Limb (tissue), 2 donors: ENCODE measurements at regions not wholly inside any gene's neighbourhood (a gene's known extent, or its start where the extent isn't known, plus 50 kb on each side); places are given as distances from the start of the nearest gene placed in this dataset.
"Not testable (repeated sequence)": the region's sequence is repeated elsewhere in the genome, so short reads cannot be mapped to it uniquely, and the experiment has no call there.

ENCODE experiments used
- DNase-seq, 2 donors: peaks; one replicate each; pipeline ENCODE4 v3.0.0-alpha.2; 2016; ENCODE audit errors: extremely low spot score in 2 of 2

DNA sequence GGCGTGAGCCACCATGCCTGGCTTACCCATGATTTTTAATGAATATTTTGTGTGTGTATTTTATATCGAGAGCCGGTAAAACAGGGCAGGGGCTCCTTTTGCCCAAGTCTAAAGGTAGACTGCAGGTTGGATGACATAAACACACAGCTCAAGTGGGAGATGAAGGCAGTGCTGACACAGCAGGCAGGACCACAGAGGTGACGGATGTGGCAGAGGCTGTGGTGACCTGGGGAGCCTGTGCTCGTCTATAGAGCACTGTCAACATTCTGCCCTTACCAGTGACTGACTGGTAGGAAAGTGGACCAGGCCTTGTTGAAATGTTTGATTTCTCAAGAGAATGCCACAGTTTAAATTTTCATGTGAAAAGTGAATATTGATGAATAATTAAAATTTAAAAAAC, 137.5 kb downstream of the ZFP64 start:
- no peak for DNase-seq

DNA sequence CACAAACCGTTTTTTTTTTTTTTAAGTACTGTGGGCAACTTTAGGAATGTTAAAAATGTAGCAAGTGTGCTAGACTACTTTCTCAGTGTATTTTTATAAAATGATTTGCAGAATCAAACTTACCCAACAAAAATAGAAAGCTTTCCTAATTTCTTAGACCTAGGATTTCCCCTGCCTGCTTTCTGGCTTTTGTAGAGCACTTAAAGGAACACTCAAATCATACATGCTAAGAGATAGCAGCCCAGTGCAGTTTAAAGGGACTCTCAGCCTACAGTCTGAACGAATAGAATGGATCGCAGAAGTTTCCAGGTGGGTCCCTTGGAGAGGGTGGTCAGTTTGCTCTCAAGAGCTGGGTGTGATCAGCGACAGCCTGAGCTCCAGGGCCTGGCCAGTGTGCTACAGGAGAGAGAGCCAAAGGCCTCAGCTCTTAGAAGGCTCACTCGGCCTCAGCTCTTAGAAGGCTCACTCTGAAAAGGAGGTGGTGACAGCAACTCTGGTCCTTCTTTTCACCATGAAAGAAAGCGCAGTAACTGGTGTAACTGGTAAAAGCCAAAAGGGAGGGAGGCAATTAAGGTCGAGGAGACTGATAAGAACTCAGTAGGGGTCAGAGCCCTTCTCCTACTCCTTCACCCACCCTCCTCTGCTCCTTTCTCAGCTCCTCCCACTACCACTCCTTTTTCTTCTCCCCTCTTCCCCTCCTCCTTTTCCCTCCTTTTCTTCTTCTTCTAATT, 142.4 kb downstream of the ZFP64 start:
- no peak for DNase-seq

GRCh38 chr20:52047811-52048764, 143.5 kb downstream of the ZFP64 start:
- no peak for DNase-seq

- DNase-seq = no peak
Measured at GRCh38 chr20:52041966-52042365, 149.6 kb downstream of the ZFP64 start.

DNA sequence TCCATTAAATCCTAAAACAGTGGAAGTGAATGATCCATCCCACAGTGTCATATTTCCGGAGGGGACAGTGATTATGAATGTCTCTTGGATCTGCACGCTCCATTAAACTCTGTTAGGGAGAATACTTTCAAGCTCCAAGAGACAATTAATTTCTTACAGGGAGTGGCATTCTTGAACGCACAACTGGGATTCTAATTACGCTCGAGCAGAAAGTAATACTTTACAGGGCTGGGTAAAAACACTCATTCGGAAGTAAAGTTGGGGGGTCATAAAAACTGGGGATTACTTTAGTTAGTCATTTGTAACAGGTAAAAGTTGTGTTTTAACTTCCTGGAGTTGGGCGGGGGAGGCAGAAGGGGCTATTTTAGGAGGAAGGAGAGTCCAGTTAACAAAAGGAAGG, 151.8 kb downstream of the ZFP64 start:
- no peak for DNase-seq

DNA sequence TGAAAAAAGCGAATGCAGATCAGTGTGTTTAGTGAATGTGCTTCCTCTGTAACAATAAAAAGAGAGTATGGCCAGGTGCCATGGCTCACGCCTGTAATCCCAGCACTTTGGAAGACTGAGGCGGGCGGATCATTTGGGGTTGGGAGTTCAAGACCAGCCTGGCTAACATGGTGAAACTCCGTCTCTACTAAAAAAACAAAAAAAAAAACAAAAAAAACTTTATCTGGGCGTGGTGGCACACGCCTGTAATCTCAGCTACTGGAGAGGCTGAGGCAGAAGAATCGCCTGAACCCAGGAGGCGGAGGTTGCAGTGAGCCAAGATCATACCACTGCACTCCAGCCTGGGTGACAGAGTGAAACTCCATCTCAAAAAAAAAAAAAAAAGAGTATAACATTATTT, 152.9 kb downstream of the ZFP64 start:
- not testable (repeated sequence) for DNase-seq

GRCh38 chr20:52037370-52037769, 154.2 kb downstream of the ZFP64 start:
- no peak for DNase-seq

- no peak for DNase-seq
Measured at GRCh38 chr20:52035977-52036376, 155.6 kb downstream of the ZFP64 start.

DNA sequence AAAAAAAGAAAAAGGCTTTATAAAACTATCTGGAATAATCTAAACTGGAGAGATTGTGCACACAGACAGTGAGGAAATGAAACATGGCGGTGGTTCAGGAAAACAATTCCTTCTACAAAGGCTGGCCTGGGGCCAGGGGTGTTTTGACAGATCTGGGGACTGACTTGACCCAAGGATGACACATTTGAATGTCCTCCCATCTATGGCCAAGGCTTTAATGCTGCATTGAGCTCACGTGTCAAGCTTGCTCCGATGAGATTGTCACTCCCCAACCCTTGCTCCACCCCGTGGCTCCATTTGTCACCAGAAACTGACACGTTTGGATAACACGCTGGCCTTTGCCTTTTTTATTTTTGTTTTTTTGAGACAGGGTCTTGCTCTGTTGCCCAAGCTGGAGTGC, 156.1 kb downstream of the ZFP64 start:
- no peak for DNase-seq

DNA sequence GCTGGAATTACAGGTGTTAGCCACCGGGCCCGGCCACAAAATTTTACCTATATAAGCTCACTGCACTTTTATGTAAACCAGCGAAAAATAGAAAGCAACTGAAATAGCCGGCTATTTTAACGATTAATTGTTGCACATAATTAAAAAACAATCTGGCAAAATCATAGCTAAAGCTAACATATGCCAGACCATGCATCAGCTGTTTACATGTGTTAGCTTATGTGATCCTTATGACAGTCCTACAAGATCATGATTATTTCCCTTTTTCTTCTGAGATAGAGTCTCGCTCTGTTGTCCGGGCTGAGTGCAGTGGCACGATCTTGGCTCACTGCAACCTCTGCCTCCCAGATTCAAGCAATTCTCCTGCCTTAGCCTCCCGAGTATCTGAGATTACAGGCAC, 157.0 kb downstream of the ZFP64 start:
- no peak for DNase-seq

GRCh38 chr20:52033313-52033712, 158.3 kb downstream of the ZFP64 start:
- DNase-seq = no peak

- not testable (repeated sequence) for DNase-seq
Measured at GRCh38 chr20:52032304-52032683, 159.3 kb downstream of the ZFP64 start.

- peak in 1 of 2 donors; percentile 33 for DNase-seq
Measured at GRCh38 chr20:52031563-52032303, 159.8 kb downstream of the ZFP64 start.

GRCh38 chr20:52031206-52031562, 160.4 kb downstream of the ZFP64 start:
- DNase-seq = no peak

DNA sequence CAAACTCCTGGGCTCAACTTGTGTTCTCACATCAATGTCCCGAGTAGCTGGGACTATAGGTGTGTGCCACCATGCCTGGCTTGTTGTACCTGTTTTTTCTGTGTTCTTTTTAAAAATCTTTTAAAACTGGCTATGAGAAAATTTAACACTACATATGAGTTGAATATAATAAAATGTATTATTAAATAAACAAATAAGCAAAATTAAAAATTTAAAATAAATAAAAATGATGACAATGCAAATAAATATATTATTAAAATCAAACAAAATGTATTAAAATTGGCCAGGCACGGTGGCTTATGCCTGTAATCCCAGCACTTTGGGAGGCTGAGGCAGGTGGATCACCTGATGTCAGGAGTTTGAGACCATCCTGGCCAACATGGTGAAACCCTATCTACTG, 162.4 kb downstream of the ZFP64 start:
- not testable (repeated sequence) for DNase-seq

- no peak for DNase-seq
Measured at GRCh38 chr20:52025938-52026337, 165.6 kb downstream of the ZFP64 start.

GRCh38 chr20:52019313-52019712, 172.3 kb downstream of the ZFP64 start:
- no peak for DNase-seq

DNA sequence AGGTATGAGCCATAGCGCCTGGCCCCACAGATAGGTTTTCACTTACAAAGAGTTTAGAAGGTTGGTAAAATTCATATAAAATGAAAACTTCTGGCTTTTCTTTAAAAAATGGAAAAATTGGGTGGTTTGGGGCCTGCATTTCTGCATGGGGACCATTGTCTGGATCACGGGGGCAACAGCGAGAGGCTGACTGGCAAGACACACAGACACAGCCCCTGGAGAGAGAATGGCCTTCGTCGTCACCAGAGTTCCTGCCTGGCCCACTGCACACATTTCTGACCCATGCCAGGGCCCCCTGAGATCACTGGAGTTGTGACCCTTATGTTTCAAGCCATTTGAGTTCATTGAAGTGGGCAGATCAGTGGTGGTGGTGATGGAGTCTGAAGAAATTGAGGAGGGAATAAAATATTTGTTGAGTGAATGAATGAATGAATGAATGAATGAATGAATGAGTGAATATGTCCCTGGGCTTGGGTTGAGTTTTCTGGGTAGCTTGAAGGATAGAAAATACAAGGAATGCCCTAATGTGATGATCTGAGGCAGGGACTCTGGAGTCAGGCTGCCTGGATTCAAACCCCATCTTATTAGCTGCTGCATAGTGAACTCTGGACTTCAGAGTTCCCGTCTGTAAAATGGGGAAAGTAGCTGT, 173.8 kb downstream of the ZFP64 start:
- no peak for DNase-seq

DNA sequence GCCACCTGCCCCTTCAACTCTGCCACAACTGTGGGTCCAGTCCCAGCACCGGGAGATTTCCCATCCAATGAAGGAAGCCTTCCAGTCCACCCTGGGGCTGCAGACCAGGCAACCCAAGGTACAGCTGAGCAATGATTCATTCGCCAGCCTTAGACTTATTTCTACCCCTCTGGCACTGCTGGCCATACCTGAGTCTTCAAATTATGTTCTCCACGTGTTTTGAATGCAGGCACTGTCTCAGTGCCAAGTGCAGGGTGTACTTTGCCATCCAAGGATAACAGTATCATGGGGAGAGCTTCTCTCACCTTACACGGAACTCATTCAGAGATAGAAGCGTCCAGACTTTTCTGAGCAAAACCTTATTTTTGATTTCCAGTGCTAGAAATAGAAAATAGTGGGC, 175.6 kb downstream of the ZFP64 start:
- no peak for DNase-seq

- DNase-seq = no peak
Measured at GRCh38 chr20:52015155-52015554, 176.4 kb downstream of the ZFP64 start.

GRCh38 chr20:52012079-52012478, 179.5 kb downstream of the ZFP64 start:
- DNase-seq = no peak

- no peak for DNase-seq
Measured at GRCh38 chr20:52011093-52011492, 180.5 kb downstream of the ZFP64 start.
